ENCODE measurements at regions not wholly inside any gene's neighbourhood (a gene's known extent, or its start where the extent isn't known, plus 50 kb on each side); places are given as distances from the start of the nearest gene placed in this dataset.

GRCh38 chr16:52033992-52034391, 513.0 kb downstream of the TOX3 start:
- no peak for TF ChIP-seq POLR2A (IDR thresholded peaks at IDR 0.05)
- TF ChIP-seq, protein P1, sequence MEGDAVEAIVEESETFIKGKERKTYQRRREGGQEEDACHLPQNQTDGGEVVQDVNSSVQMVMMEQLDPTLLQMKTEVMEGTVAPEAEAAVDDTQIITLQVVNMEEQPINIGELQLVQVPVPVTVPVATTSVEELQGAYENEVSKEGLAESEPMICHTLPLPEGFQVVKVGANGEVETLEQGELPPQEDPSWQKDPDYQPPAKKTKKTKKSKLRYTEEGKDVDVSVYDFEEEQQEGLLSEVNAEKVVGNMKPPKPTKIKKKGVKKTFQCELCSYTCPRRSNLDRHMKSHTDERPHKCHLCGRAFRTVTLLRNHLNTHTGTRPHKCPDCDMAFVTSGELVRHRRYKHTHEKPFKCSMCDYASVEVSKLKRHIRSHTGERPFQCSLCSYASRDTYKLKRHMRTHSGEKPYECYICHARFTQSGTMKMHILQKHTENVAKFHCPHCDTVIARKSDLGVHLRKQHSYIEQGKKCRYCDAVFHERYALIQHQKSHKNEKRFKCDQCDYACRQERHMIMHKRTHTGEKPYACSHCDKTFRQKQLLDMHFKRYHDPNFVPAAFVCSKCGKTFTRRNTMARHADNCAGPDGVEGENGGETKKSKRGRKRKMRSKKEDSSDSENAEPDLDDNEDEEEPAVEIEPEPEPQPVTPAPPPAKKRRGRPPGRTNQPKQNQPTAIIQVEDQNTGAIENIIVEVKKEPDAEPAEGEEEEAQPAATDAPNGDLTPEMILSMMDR (IDR thresholded peaks at IDR 0.05), result no peak
- no peak for TF ChIP-seq POLR2AphosphoS5 (IDR thresholded peaks at IDR 0.05)

Data from breast epithelium (tissue), 3 donors.